Limb (tissue), 2 donors: ENCODE measurements at regions not wholly inside any gene's neighbourhood (a gene's known extent, or its start where the extent isn't known, plus 50 kb on each side); places are given as distances from the start of the nearest gene placed in this dataset.
"Not testable (repeated sequence)": the region's sequence is repeated elsewhere in the genome, so short reads cannot be mapped to it uniquely, and the experiment has no call there.

Experiments used
- DNase-seq, 2 donors: peaks; one replicate each; pipeline ENCODE4 v3.0.0-alpha.2; 2016; ENCODE audit errors: extremely low spot score in 2 of 2

GRCh38 chr4:1572964-1573720, 111.0 kb downstream of the FAM53A start:
- DNase-seq = no peak

- DNase-seq = no peak
Observed at GRCh38 chr4:1572521-1572920, 111.6 kb downstream of the FAM53A start.

GRCh38 chr4:1572010-1572385, 112.1 kb downstream of the FAM53A start:
- no peak for DNase-seq

GRCh38 chr4:1571165-1572009, 112.7 kb downstream of the FAM53A start:
- DNase-seq = no peak

- DNase-seq = no peak
Observed at GRCh38 chr4:1570291-1571164, 113.6 kb downstream of the FAM53A start.

- no peak for DNase-seq
Observed at GRCh38 chr4:1569461-1570151, 114.5 kb downstream of the FAM53A start.

- no peak for DNase-seq
Observed at GRCh38 chr4:1568855-1569460, 115.2 kb downstream of the FAM53A start.

GRCh38 chr4:1567808-1568581, 116.1 kb downstream of the FAM53A start:
- DNase-seq = no peak

GRCh38 chr4:1567519-1567807, 116.7 kb downstream of the FAM53A start:
- DNase-seq = no peak

GRCh38 chr4:1566838-1567518, 117.1 kb downstream of the FAM53A start:
- DNase-seq = no peak

- not testable (repeated sequence) for DNase-seq
Observed at GRCh38 chr4:1566301-1566837, 117.7 kb downstream of the FAM53A start.

- no peak for DNase-seq
Observed at GRCh38 chr4:1565598-1566295, 118.4 kb downstream of the FAM53A start.

- no peak for DNase-seq
Observed at GRCh38 chr4:1564535-1565375, 119.4 kb downstream of the FAM53A start.

- no peak for DNase-seq
Observed at GRCh38 chr4:1563768-1564485, 120.2 kb downstream of the FAM53A start.

GRCh38 chr4:1563241-1563640, 120.9 kb downstream of the FAM53A start:
- DNase-seq = no peak

- no peak for DNase-seq
Observed at GRCh38 chr4:1562771-1563170, 121.3 kb downstream of the FAM53A start.

GRCh38 chr4:1562371-1562770, 121.7 kb downstream of the FAM53A start:
- no peak for DNase-seq
